HG03066 (cell line): ENCODE measurements at regions not wholly inside any gene's neighbourhood (a gene's known extent, or its start where the extent isn't known, plus 50 kb on each side); places are given as distances from the start of the nearest gene placed in this dataset.

ENCODE experiments used
- ATAC-seq: cut with Tn5 transposase; IDR thresholded peaks from one replicate; pipeline ENCODE4 v1.9.1; 2021; ENCODE audit warnings: low read depth; ENCODE audit not compliant: unreplicated experiment

GRCh38 chr18:51687845-51688585 is 490.5 kb upstream of the MEX3C start:
- ATAC-seq: no peak

DNA sequence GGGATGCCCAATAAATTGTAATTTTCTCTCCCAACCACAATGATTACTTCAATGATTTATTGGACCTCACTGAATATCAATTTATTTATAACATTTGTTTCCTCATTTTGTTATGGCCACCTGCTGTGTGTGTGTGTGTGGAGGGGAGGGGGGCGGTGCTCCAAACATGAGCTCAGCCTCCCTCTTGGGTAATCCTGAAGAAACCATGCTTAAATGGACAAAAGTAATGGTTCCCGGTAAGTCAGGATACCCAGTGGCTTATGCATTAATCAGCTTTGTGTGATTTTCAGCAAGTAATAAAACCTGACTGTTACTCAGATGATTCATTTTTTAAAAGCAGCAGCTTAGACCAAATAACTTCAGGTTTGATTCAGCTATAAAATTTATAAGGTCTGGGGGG is 495.1 kb upstream of the MEX3C start:
- no peak for ATAC-seq

DNA sequence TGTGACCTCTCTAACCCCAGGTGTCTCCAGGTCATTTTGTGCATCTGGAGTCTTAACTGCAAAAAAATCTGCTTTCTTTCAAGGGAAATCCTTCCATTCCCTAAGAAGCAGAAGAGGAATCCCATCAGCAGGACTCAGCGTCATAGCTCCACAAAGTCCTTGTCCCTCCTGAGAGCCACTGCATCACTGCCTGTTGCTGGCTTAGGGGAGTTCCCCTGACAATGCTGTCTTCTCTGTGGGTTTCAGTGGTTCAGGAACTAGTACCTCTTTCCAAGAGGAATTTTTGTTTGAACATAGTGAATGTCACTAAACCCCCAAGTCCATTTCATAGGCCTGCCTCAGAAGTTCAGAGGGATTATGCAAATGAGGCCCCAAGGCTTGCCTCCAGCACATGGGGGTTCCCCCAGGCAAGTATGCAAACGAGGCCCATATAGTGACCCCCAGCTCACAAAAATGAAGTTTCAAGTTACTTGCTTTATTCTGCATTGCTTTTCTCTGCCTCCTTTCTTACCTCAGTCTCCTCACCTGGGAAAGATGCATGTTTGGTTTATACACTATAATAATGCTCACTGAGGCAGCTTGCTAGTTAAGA is 513.9 kb upstream of the MEX3C start:
- peak; percentile 66 for ATAC-seq

DNA sequence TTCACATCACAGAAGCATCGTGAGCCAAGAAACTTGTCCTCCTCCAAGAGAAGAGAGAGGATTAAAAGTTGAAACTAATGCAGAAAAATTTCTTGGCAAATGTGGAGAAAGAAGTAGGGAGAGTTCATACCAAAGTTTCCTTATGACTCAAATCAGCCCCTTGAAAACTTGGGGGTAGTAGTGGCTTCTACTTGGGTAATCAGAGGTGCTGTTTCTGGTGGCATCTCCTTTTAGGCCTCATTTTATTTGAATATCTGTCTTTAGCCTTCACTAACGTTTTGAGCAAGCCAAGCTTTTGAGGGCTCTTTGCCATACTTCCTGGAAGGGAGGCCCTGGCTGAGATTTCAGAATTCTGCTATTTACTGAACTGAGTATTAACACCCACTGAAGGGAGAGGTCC is 515.3 kb upstream of the MEX3C start:
- no peak for ATAC-seq

DNA sequence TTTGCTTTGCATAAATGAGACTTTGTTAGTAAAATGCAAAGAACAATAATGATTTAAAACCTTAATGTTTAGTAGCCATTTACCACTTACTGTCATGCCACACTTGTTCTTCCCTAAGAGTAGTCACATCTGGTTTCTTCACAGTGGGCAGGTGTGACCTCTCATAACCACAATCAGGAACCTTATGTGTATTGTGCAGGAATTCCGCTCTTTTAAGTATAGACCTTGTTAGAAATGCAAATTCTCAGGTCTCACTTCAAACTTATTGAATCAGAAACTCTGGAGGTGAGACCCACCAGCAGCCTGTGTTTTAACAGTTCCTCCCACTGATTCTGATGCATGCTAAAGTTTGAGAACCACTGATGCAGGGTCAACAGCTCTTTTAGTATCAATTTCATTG is 518.8 kb upstream of the MEX3C start:
- ATAC-seq: no peak

DNA sequence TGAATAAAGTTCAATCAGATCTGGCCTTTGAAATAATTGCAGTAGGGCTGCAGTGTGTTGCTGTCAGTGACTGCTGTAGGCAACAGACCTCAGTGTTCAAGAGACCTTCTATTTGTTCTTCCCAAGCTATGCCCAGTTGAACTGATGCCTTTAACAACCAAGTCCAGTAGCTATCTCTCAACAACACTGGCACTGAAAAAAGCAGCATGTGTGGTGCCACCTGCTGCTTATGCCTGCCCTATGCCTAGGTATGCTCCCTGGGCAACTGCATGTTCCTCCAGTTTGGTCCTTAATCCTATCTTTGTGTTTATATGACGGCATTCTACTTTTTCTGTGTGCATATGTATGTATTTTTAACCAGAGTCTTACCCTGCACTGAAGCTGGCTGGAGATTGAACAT is 523.9 kb upstream of the MEX3C start:
- ATAC-seq: no peak

DNA sequence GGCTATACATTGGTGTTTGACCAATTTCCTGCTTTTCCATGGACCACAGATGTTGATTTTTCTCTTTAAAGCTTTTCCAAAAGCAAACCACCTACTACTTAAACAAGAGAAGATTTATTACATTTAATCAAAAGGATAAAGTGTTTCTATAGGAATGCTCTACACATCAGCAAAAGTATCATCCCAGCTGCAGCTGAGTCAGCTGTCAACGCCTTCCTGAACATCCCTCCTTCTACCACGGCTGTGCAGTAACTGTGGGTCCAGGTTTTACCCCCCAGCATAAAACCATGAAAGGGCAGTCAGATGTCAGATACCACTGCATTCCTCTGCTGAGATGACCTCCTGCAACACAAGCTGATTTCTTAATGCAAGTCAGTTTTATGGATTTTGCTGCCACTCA is 524.5 kb upstream of the MEX3C start:
- ATAC-seq: no peak

GRCh38 chr18:51724790-51725721 is 527.6 kb upstream of the MEX3C start:
- no peak for ATAC-seq

DNA sequence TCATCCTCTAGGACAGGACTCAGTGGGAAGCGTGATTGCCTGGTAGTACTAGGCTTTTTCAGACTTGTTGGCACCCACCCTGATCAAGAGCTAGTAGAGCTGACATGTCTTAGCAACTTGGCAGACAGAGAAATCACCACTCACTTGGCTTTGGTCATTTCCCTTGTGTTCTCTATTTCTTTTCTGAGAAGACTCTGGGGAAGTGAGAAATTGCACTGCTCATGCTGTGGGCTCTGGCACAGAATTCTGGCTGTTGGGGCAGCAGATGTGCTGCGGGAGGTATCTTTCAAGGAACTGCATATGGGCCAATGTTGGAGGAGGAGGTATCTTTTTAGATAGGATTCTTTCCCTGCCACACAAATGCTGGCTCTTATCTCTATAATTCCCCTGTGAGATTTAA is 529.1 kb upstream of the MEX3C start:
- no peak for ATAC-seq

DNA sequence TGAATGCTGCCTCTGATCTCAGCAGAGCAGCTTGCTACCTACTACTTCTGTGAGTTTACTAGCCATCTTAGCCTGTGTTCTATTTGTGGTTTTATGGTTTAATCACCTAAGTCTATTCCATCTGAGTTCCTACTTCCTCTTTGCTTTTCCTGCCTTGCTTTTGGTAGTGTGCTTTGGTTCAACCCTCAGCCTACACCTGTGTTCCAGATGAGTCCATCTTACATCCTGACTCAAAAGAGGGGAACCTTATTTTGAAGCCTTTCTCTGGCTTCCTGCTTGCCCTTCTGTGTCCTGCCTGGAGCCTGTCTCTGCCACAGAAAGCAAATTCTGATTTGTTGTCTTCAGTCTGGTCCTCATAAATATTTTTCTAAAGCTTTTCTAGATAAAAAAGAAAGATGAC is 530.3 kb upstream of the MEX3C start:
- ATAC-seq: peak; percentile 51

DNA sequence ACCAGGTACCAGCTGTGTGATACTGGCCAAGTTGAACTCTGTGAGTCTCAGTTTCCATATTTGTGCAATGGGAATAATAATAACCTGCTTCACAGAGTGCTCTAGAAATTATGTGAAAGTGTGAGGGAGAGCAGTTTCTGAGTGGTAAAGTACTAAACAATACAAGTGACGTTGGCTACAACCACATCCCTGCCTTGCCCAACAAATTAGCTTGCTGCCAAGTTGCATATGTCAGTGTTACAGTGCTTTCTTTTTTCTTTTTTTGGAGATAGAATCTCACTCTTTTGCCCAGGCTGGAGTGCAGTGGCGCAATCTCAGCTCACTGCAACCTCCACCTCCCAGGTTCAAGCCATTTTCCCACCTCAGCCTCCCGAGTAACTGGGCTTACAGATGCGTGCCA is 533.6 kb upstream of the MEX3C start:
- no peak for ATAC-seq

GRCh38 chr18:51734576-51734975 is 537.1 kb upstream of the MEX3C start:
- no peak for ATAC-seq

- peak; percentile 85 for ATAC-seq
Observed at GRCh38 chr18:51739044-51739666, 541.7 kb upstream of the MEX3C start.

DNA sequence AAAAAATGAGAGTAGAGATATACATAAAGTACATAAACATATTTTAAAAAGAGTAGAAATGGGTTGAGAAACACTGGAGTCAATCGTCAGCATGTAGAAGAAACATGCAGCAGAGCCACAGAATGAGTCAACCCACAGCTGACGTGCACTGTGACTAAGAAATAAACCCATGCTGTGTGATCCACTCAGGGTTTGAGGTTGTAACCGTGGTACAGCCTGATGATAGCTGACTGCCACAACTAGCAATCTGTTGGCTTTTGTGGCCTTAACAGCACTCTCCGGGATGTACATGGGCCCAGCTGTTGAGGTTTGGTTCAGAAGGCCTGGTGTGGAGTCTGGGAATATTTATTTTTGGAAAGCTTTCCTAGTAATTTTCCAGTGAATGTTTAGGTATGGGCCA is 554.4 kb upstream of the MEX3C start:
- no peak for ATAC-seq

GRCh38 chr18:51753365-51754057 is 556.0 kb upstream of the MEX3C start:
- no peak for ATAC-seq

- no peak for ATAC-seq
Observed at GRCh38 chr18:51754566-51754965, 557.1 kb upstream of the MEX3C start.

DNA sequence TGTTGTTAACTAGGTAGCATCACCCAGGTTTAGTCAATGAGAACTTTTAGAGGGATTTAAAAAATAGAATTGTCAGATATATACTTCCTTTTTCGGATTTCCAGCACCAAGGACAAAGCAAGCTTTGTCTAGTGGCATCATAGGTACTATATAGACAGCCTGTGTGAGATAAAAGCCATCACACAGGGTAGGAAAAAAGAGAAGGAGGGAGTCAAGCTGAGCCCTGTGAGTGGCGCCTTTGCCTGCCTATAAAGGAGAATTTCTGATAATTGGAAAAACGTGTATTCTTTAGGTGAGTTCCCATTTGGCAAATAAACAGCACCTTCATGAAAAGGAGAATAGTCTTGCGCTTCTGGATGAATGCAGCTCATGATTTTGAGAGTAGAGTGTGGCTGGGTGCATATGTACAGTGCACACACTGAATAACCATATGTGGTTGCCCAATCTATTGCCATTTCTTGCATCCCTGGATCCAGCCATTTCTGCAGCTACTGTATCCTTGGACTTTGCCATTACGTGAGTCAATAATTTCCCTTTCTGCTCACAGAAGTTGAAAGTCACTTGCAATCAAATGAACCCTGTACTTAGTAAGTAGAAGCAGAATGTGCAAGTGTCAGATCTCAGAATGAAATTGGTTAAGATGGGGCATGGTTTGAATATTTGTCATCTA is 559.9 kb upstream of the MEX3C start:
- no peak for ATAC-seq

GRCh38 chr18:51762373-51762772 is 564.9 kb upstream of the MEX3C start:
- no peak for ATAC-seq

DNA sequence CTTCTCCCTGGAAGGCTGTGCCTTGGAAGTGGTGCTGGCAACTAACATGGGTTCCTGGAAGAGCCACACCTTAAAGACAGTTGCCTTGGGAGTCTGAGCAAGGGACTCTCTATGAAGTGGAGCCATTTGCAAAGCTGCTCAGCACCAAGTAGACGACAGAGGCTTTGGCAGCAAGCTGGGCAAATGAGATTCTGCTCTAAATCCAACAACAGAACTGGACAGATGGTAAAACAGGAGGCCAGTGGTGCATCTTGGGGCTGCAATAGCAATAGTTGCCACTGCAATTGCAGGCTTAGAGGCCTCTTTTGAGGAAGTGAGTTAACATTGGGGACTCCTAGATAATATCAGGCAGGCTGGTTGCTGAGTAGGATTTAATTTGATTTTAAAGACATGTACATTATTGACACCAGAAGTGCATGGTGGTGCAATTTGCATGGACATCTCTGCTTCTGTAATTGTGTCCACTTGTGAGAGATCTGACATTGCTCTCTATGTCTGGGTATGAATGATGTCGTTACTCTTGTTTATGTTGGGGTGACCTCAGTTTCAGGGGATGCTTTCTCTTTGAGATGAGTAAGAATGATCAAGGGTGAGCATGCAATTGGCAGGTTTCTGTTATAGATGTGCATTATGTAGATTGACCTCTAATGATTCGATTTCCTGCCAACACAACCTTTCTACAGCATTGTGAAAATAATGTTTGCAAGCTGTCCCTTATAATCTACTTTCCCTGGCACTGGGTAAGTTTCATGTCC is 568.3 kb upstream of the MEX3C start:
- ATAC-seq: no peak
